ENCODE measurements at regions not wholly inside any gene's neighbourhood (a gene's known extent, or its start where the extent isn't known, plus 50 kb on each side); places are given as distances from the start of the nearest gene placed in this dataset.
"Not testable (repeated sequence)": the region's sequence is repeated elsewhere in the genome, so short reads cannot be mapped to it uniquely, and the experiment has no call there.

DNA sequence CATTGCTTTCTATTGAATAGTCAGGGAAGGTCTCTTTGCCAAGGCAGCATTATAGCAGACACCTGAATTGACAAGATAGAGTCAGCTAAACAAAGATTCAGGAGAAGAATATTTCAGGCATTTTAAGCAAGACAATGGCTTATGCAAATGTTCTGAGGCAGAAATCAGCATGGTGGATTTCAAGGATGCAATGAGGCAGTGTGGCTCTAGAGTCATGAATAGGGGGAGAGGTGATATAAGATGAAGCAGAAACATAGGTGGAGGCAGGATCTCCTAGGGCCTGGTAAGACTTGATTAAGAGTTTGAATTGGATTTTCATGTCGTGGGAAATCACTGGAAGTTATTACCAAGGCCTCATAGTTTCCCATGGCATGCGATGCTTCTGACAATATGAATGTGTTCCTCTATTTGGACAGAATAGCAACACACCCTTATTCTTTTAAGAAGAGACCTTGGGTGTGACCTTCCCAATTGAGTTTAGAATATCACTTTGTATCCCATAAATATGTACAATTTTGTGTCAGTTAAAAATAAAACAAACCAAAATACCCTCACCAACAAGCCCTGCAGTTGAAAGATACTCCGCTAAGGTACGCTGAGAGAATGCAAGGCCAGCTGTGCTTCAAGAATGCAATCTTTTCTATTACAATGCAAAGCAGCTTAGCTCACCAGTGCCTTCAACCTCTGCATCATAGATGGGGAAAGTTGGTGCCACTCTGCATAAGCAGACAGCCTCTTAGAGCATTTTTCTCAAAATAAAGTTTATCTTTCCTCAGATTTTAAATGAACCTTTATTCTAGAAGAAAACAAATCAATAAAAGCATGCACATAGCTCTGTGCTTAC is 139.6 kb upstream of the SALL1 start:
- DNase-seq = no peak

GRCh38 chr16:51289336-51289735 is 138.3 kb upstream of the SALL1 start:
- DNase-seq = no peak

DNA sequence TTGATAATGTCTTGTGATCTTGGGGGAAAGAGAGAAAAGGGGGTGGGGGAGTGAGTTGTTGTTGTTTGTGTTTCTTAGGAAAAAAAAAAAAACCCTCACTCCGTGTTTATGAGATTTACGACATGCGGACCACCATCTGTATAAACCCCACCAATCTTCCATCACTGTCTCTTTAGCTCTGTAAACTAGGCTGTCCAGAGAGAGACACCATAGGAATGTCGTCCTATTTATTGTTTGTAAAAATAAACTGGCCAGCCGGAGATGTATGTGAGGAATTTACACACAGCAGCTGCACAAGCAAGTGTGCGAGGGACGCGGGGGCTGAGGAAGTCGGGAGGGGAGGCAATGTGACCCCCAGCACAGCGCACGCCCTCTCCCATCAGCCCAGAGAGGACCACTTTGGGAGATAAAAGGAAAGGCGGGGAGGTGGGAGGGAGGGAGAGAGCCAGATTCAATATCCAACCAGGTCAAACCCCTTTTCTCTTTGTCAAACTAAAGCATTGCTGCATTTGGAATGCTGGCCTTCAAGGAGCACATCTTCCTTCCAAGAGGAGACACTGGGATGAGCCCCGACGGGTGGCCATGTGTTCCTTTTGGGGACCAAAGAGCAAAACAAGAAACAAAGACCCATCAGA is 136.2 kb upstream of the SALL1 start:
- DNase-seq = no peak

GRCh38 chr16:51286272-51286671 is 135.2 kb upstream of the SALL1 start:
- no peak for DNase-seq

- no peak for DNase-seq
These were observed 125.3 kb upstream of the SALL1 start for GRCh38 chr16:51276336-51276735.

- no peak for DNase-seq
These were observed 121.3 kb upstream of the SALL1 start for GRCh38 chr16:51272420-51272819.

- DNase-seq = no peak
These were observed 120.2 kb upstream of the SALL1 start for GRCh38 chr16:51271156-51271701.

DNA sequence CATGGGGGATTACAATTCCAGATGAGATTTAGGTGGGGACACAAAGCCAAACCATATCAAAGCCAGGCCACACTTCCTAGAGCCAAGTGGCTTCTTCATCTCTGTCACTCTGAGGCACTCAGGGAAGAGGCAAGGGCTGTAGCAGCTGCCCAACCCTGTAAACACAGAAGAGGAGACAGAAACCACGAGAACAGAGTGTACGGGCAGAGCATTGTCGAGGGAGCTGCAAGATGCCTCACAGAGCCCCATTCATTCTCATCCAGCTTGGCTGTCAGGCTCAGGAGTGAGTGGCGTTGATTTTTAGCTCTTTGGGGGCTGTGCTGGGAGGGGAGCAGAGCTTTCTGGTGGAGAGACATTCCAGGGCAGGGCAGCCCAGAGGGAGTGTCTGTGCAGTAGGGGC is 117.2 kb upstream of the SALL1 start:
- DNase-seq = no peak

- DNase-seq = no peak
These were observed 116.6 kb upstream of the SALL1 start for GRCh38 chr16:51267681-51268080.

DNA sequence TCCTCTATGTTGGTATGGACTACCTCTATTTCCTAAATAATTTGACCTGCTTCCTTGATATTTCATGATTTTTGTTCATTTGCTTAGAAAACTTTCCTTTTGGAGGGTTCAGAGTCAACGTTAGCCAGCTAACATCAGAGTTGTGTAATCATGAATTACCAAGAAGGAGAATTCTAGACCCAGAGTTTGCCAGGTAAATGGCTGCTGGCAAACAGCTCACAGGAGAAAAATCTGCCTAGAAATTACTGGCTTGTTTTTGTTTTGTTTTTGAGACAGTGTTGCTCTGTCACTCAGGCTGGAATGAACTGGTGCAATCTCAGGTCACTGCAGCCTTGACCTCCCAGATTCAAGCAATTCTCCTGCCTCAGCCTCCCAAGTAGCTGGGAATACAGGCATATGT is 111.4 kb upstream of the SALL1 start:
- DNase-seq = no peak

DNA sequence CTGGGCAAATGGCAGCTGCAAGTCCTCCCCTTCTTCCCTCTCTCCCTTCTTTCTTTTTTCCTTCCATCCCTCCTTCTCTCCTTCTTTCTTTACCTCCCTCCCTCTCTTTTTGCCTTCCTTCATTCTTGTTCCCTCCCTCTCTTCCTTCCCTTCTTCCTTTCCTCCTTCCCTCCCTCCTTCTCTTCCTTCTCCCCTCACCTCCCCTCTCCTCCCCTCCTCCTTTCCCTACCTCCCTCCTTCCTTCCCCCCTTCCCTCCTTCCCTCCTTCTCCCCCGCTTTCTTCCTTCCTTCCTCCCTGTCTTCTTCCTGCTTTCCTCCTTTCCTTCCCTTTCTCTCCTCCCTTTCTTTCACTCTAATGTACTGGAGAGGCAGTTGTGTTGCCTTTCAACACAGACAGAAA is 110.8 kb upstream of the SALL1 start:
- DNase-seq = no peak

DNA sequence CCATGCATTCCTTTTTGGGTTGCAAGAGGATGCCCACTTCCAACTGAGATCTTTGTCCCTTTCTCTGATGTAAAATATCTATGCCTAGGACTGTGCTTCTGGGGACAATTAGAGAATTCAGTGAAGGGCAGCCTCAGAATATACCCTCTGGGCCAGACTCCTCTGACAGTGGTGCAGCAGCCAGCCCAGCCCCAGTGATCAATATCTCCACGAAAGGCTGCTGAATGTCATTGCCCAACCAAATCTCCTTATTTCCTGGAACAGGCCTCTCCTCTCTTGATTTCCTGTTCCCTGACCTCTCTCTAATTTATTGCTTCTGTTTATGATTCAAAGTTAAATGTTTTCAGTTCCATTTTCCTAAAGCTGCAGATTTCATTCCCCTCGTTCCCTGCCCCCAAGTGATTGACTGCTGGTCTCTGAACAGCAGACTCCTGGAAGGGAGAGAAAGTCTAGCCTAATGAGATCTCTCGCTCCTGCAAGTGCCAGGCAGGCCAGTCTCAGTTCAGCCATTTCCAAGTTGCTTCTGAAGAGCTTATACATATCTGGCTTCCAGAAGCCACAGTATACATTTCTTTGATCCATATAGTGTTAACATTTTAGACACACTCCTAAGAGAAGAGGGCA is 104.4 kb upstream of the SALL1 start:
- no peak for DNase-seq

GRCh38 chr16:51254390-51254789 is 103.3 kb upstream of the SALL1 start:
- not testable (repeated sequence) for DNase-seq

- no peak for DNase-seq
These were observed 97.1 kb upstream of the SALL1 start for GRCh38 chr16:51248217-51248616.

GRCh38 chr16:51245658-51245995 is 94.6 kb upstream of the SALL1 start:
- DNase-seq = no peak

DNA sequence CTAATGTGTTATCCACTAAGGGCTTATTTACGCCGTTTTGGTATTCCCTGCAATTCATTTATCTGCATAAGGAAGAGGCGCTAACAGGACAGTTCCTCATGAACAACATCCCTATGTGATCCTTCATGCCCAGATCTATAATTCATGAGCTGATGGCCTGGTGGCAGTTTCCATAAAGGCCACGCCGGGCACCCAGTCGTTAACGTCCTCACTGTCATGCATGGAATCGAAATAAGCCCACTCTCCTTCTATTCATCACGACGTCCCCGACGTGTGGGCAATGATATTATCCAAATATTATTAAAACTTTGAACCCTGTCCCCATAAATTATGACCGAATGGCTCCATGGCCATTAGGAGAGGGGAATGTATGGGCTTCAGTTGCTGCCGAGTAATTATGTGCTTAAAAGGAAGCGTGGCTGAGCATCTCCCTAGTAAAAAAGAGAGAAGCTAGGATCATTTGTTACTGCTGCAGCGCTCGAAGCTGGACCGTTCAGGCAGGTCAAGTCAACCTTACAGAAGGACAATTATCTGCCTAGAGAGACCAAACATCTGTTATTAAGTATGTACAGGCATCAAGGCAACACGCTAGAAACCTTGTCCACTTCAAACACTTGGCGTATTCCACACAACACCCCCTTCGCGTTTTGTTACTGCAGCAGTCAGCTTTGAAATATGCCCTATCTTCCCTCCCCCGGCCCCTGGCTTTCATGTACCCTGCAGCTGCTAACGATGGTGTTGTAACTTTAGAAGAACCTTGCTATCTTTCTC is 94.0 kb upstream of the SALL1 start:
- no peak for DNase-seq

DNA sequence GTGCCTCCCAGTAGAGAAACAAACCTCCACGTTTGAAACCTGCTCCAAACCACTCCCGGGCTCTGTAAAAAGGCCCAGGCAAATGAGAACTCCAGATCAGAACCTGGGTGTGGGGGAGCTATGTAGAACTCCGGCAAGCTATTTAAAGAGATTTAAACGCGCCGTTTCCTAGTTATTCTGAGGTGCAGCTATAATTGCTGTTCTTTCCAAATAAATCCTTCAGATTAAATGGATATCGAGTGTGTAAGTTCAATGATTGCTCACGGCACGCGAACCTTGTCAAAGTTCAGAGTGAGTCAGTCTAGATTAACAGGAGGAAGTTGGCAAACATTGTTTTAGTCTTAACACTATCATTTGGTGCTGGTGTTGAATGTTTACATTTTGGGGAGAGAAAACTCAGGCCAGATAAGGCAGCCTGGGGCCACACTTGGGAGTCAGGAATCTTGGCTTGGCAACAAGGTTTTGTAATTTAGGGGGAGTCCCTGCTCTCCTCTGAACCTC is 92.9 kb upstream of the SALL1 start:
- no peak for DNase-seq

DNA sequence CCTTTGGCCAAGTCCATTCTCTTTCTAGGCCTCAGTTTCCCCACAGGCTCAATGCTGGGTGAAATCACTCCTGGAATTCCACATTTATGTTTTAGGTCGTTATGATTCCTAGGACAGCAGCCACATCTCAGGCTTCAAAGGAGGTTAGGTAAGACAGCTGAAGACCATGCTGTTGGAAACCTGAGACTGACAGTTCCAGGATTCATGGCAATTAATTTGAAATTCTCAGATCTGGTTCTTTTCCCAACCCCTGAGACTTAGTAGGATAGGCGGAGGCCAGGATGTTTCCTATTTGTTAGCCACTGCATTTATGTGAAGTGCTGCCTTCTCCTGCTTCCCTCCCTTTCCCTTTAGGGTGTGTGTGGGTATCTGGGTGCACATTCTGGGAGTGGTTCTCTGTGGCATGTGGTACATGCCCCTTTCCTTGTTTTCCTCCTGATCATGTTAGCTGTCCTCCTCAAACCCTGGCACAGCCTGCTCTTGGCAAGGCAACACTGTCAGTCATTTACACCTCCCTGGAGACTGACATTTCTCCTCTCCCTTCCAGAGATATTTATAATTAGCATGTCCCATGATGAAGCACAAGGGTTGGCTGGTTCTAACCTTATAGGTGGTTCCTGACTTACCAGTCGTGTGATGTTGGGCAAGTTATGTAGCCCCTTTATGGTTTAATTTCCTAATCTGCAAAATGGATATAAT is 91.4 kb upstream of the SALL1 start:
- no peak for DNase-seq

DNA sequence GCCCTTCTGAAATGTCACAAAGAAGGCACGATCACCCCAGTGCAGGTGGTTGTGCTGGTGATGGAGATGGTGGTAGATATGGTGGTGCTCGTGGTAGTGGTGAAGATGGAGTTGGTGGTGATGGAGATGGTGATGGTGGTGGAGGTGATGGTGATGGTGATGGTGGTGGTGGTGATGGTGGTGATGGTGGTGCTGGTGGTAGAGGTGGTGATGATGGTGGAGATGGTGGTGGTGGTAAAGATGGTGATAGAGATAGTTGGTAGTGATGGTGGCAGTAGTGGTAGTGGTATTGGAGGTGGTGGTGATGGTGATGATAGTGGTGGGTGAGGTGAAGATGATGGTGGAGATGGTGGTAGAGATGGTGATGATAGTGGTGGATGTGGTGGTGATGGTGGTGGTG is 88.1 kb upstream of the SALL1 start:
- no peak for DNase-seq

DNA sequence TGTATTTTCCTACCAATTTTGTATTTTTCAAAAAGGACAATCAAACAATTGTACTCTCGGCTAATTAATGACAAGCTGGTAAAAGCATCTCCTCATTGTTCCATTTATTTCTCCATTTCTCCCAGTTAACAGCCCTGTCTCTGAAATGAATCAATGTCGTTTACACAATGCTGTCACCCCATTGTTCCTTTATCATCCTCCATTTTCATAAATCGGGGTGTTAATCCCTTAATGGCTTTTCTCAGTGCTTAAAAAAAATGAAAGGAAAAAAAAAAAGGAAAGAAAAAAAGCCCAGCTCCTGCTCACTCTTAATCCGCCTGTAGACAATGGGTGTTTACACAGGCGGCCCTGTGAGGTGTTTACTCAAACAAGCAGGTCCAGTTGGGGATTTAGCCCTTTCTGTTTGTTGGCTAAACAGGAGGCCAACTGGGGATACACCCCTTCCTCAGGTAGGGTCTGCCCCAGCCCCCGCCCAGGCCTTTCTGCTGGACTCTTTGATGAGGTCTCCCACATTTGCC is 86.8 kb upstream of the SALL1 start:
- no peak for DNase-seq

GRCh38 chr16:51237207-51237606 is 86.1 kb upstream of the SALL1 start:
- no peak for DNase-seq

DNA sequence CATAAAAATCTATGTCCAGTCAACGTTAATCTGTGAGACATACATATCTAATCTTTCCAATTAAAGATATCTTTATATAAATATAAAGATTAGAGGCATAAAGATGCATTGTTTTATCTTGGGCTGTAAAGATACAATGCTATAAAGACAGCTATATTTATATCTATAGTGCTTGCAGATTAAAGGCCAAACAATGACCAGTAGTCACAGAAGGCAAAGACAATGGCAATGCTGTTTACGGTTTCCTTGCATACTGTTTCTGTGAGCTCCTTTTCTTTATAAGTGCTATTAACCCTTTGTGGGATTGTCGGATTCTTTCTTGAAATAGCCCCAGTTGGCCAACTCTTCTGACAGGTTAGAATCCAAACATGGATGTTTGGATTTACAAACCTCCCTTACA is 85.5 kb upstream of the SALL1 start:
- no peak for DNase-seq

Data from activated CD8-positive, alpha-beta memory T cell treated with anti-CD3 and anti-CD28 coated beads, Interleukin-2, amount 50 U/mL, for 4 hours (primary cell).